WTC11 (cell line): ENCODE measurements at regions not wholly inside any gene's neighbourhood (a gene's known extent, or its start where the extent isn't known, plus 50 kb on each side); places are given as distances from the start of the nearest gene placed in this dataset.

Source experiments
- ATAC-seq: fragments of 200-7000 bp; cut with Tn5 transposase; 2 replicates; pipeline ENCODE4 v1.10.0; 2021; ENCODE audit warnings: mild to moderate bottlenecking, moderate library complexity
- CTCF ChIA-PET: fragments of 300-600 bp; sonication (Branson Sonifier 250); formaldehyde crosslinking; loops from one replicate; lab custom pipeline; 2021; ENCODE audit warnings: antibody characterized with exemption; lab: Charles Lee
- POLR2A ChIA-PET: fragments of 350-600 bp; sonication (Branson Sonifier 250); formaldehyde crosslinking; loops from one replicate; lab custom pipeline; 2021; ENCODE audit warnings: antibody characterized with exemption; lab: Charles Lee
- DNase-seq: peaks from one replicate; pipeline ENCODE4 v3.0.0; 2021; ENCODE audit warnings: low spot score
- H3K27ac Mint-ChIP-seq: 2 replicates; pipeline ENCODE4 v1.8.0; 2021; ENCODE audit warnings: mixed read lengths
- H3K27me3 Mint-ChIP-seq: 2 replicates; pipeline ENCODE4 v1.8.0; 2021; ENCODE audit warnings: low read depth, mild to moderate bottlenecking, moderate library complexity, mixed read lengths
- H3K36me3 Mint-ChIP-seq: 2 replicates; pipeline ENCODE4 v1.8.0; 2021; ENCODE audit warnings: mixed read lengths
- H3K4me1 Mint-ChIP-seq: 2 replicates; pipeline ENCODE4 v1.8.0; 2022; ENCODE audit warnings: mixed read lengths
- H3K4me3 Mint-ChIP-seq: 2 replicates; pipeline ENCODE4 v1.8.0; 2021; ENCODE audit warnings: mild to moderate bottlenecking, moderate library complexity, mixed read lengths
- H3K9me3 Mint-ChIP-seq: 2 replicates; pipeline ENCODE4 v1.8.0; 2021; ENCODE audit warnings: mixed read lengths
- ATF1 ChIP-seq: sonication (generic); formaldehyde crosslinking; IDR thresholded peaks from 2 replicates; pipeline ENCODE4 v1.8.1; 2023; ENCODE audit warnings: mild to moderate bottlenecking, moderate library complexity, missing genetic modification reagents
- EMX1 ChIP-seq: fragments of 250-450 bp; sonication (Bioruptor Pico); IDR thresholded peaks from 2 replicates; pipeline ENCODE4 v1.8.0; 2021; ENCODE audit warnings: mild to moderate bottlenecking
- ETV6 ChIP-seq: sonication (generic); formaldehyde crosslinking; IDR thresholded peaks from 2 replicates; pipeline ENCODE4 v1.8.1; 2022; ENCODE audit warnings: mild to moderate bottlenecking, missing genetic modification reagents
- GTF2I ChIP-seq: fragments of 250-450 bp; sonication (Bioruptor Pico); conservative IDR thresholded peaks from 2 replicates; pipeline ENCODE4 v1.4.0; 2021; ENCODE audit warnings: mild to moderate bottlenecking
- HMGA2 ChIP-seq: fragments of 250-450 bp; sonication (Bioruptor Pico); IDR thresholded peaks from 2 replicates; pipeline ENCODE4 v1.4.0; 2021; ENCODE audit warnings: mild to moderate bottlenecking, moderate library complexity
- IRF2 ChIP-seq: sonication (generic); formaldehyde crosslinking; IDR thresholded peaks from 2 replicates; pipeline ENCODE4 v1.8.0; 2022; ENCODE audit warnings: low read depth, missing genetic modification reagents, borderline replicate concordance
- JUN ChIP-seq: sonication (generic); formaldehyde crosslinking; IDR thresholded peaks from 2 replicates; pipeline ENCODE4 v1.8.0; 2023; ENCODE audit warnings: mild to moderate bottlenecking, missing genetic modification reagents
- NFE2L1 ChIP-seq: sonication (generic); formaldehyde crosslinking; IDR thresholded peaks from 2 replicates; pipeline ENCODE4 v1.8.1; 2023; ENCODE audit warnings: missing genetic modification reagents
- SOX15 ChIP-seq: fragments of 250-450 bp; sonication (Bioruptor Pico); IDR thresholded peaks from 2 replicates; pipeline ENCODE4 v1.9.0; 2021; ENCODE audit warnings: mild to moderate bottlenecking
- SP1 ChIP-seq: sonication (generic); formaldehyde crosslinking; conservative IDR thresholded peaks from 2 replicates; pipeline ENCODE4 v1.8.1; 2022; ENCODE audit warnings: missing genetic modification reagents
- TEAD1 ChIP-seq: sonication (generic); formaldehyde crosslinking; IDR thresholded peaks from 2 replicates; pipeline ENCODE4 v1.8.0; 2022; ENCODE audit warnings: mild to moderate bottlenecking, missing genetic modification reagents
- ZBTB21 ChIP-seq: sonication (generic); formaldehyde crosslinking; IDR thresholded peaks from 2 replicates; pipeline ENCODE4 v1.8.1; 2023; ENCODE audit warnings: mild to moderate bottlenecking, missing genetic modification reagents, borderline replicate concordance
- ZNF138 ChIP-seq: sonication (generic); formaldehyde crosslinking; conservative IDR thresholded peaks from 2 replicates; pipeline ENCODE4 v1.8.1; 2022; ENCODE audit warnings: mild to moderate bottlenecking, moderate library complexity, missing genetic modification reagents
- ZNF219 ChIP-seq: sonication (generic); formaldehyde crosslinking; IDR thresholded peaks from 2 replicates; pipeline ENCODE4 v1.8.0; 2023; ENCODE audit warnings: missing genetic modification reagents, mild to moderate bottlenecking, borderline replicate concordance
- ZNF232 ChIP-seq: sonication (generic); formaldehyde crosslinking; IDR thresholded peaks from 2 replicates; pipeline ENCODE4 v1.8.0; 2022; ENCODE audit warnings: mild to moderate bottlenecking, missing genetic modification reagents
- ZNF263 ChIP-seq: sonication (generic); formaldehyde crosslinking; IDR thresholded peaks from 2 replicates; pipeline ENCODE4 v1.8.1; 2022; ENCODE audit warnings: low read depth, mild to moderate bottlenecking, moderate library complexity, missing genetic modification reagents
- ZNF396 ChIP-seq: fragments of 250-450 bp; sonication (Bioruptor Pico); IDR thresholded peaks from 2 replicates; pipeline ENCODE4 v1.8.0; 2021; ENCODE audit warnings: mild to moderate bottlenecking, moderate library complexity, borderline replicate concordance
- ZNF425 ChIP-seq: fragments of 250-450 bp; sonication (Bioruptor Pico); conservative IDR thresholded peaks from 2 replicates; pipeline ENCODE4 v1.9.0; 2021; ENCODE audit warnings: mild to moderate bottlenecking
- TF ChIP-seq, protein P1 (sequence below): sonication (generic); formaldehyde crosslinking; IDR thresholded peaks from 2 replicates; pipeline ENCODE4 v1.8.0; 2023; ENCODE audit warnings: mild to moderate bottlenecking, missing genetic modification reagents
- TF ChIP-seq, protein P2 (sequence below): sonication (generic); formaldehyde crosslinking; IDR thresholded peaks from 2 replicates; pipeline ENCODE4 v1.8.0; 2023; ENCODE audit warnings: missing genetic modification reagents, mild to moderate bottlenecking, borderline replicate concordance

GRCh38 chr6:137545073-137545472, 50.9 kb upstream of the OLIG3 start:
- H3K27me3 Mint-ChIP-seq, result no peaks in the 10 kb centered on the region
- no peak for ATAC-seq
- peaks cover 75% of the 10 kb centered on the region for H3K4me1 Mint-ChIP-seq
- POLR2A ChIA-PET, result no interaction called here
- TF ChIP-seq ZBTB21 (CRISPR knock-in tag), result no peak
- TF ChIP-seq ZNF425 (CRISPR knock-in tag), result no peak
- TF ChIP-seq IRF2, result no peak
- no peak for TF ChIP-seq GTF2I (CRISPR knock-in tag)
- no peak for TF ChIP-seq ZNF219 (CRISPR knock-in tag)
- no peak for TF ChIP-seq ZNF232
- no peak for TF ChIP-seq ZNF263 (CRISPR knock-in tag)
- TF ChIP-seq ZNF138 (CRISPR knock-in tag), result no peak
- no peak for TF ChIP-seq SP1
- TF ChIP-seq TEAD1 (CRISPR knock-in tag), result no peak
- TF ChIP-seq, protein P1, sequence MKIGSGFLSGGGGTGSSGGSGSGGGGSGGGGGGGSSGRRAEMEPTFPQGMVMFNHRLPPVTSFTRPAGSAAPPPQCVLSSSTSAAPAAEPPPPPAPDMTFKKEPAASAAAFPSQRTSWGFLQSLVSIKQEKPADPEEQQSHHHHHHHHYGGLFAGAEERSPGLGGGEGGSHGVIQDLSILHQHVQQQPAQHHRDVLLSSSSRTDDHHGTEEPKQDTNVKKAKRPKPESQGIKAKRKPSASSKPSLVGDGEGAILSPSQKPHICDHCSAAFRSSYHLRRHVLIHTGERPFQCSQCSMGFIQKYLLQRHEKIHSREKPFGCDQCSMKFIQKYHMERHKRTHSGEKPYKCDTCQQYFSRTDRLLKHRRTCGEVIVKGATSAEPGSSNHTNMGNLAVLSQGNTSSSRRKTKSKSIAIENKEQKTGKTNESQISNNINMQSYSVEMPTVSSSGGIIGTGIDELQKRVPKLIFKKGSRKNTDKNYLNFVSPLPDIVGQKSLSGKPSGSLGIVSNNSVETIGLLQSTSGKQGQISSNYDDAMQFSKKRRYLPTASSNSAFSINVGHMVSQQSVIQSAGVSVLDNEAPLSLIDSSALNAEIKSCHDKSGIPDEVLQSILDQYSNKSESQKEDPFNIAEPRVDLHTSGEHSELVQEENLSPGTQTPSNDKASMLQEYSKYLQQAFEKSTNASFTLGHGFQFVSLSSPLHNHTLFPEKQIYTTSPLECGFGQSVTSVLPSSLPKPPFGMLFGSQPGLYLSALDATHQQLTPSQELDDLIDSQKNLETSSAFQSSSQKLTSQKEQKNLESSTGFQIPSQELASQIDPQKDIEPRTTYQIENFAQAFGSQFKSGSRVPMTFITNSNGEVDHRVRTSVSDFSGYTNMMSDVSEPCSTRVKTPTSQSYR (CRISPR knock-in tag), result no peak
- TF ChIP-seq SOX15, result no peak
- no peak for TF ChIP-seq JUN (CRISPR knock-in tag)
- TF ChIP-seq NFE2L1 (CRISPR knock-in tag), result no peak
- no peak for TF ChIP-seq ZNF396 (CRISPR knock-in tag)
- no peak for TF ChIP-seq ATF1 (CRISPR knock-in tag)
- TF ChIP-seq EMX1 (CRISPR knock-in tag), result no peak
- TF ChIP-seq, protein P2, sequence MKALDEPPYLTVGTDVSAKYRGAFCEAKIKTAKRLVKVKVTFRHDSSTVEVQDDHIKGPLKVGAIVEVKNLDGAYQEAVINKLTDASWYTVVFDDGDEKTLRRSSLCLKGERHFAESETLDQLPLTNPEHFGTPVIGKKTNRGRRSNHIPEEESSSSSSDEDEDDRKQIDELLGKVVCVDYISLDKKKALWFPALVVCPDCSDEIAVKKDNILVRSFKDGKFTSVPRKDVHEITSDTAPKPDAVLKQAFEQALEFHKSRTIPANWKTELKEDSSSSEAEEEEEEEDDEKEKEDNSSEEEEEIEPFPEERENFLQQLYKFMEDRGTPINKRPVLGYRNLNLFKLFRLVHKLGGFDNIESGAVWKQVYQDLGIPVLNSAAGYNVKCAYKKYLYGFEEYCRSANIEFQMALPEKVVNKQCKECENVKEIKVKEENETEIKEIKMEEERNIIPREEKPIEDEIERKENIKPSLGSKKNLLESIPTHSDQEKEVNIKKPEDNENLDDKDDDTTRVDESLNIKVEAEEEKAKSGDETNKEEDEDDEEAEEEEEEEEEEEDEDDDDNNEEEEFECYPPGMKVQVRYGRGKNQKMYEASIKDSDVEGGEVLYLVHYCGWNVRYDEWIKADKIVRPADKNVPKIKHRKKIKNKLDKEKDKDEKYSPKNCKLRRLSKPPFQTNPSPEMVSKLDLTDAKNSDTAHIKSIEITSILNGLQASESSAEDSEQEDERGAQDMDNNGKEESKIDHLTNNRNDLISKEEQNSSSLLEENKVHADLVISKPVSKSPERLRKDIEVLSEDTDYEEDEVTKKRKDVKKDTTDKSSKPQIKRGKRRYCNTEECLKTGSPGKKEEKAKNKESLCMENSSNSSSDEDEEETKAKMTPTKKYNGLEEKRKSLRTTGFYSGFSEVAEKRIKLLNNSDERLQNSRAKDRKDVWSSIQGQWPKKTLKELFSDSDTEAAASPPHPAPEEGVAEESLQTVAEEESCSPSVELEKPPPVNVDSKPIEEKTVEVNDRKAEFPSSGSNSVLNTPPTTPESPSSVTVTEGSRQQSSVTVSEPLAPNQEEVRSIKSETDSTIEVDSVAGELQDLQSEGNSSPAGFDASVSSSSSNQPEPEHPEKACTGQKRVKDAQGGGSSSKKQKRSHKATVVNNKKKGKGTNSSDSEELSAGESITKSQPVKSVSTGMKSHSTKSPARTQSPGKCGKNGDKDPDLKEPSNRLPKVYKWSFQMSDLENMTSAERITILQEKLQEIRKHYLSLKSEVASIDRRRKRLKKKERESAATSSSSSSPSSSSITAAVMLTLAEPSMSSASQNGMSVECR, result no peak
- no peak for TF ChIP-seq HMGA2 (CRISPR knock-in tag)
- TF ChIP-seq ETV6 (CRISPR knock-in tag), result no peak
- no peak overlapping the region for H3K27ac Mint-ChIP-seq
- CTCF ChIA-PET, result no interaction called here
- H3K4me3 Mint-ChIP-seq, result no peak overlapping the region
- no peaks in the 10 kb centered on the region for H3K36me3 Mint-ChIP-seq
- no peak for DNase-seq
- H3K9me3 Mint-ChIP-seq, result 0 out of 2 replicates have a peak, but pooled peaks cover 4% of the 10 kb centered on the region
